WERI-Rb-1 (cell line): ENCODE measurements at regions not wholly inside any gene's neighbourhood (a gene's known extent, or its start where the extent isn't known, plus 50 kb on each side); places are given as distances from the start of the nearest gene placed in this dataset.

Experiments used
- DNase-seq: peaks from one replicate; pipeline ENCODE4 v3.0.0-alpha.2; 2020
- H3K27ac ChIP-seq: fragments of 250-450 bp; sonication (Bioruptor Pico); 2 replicates; pipeline ENCODE4 v1.5.1; 2020; ENCODE audit warnings: mild to moderate bottlenecking, moderate library complexity
- H3K27me3 ChIP-seq: fragments of 250-450 bp; sonication (Bioruptor Pico); 2 replicates; pipeline ENCODE4 v1.5.1; 2021; ENCODE audit warnings: mild to moderate bottlenecking, low read depth, moderate library complexity; ENCODE audit not compliant: insufficient read depth, severe bottlenecking
- H3K36me3 ChIP-seq: fragments of 250-450 bp; sonication (Bioruptor Pico); 2 replicates; pipeline ENCODE4 v1.5.1; 2020; ENCODE audit warnings: mild to moderate bottlenecking, moderate library complexity
- H3K4me3 ChIP-seq: 2 replicates; pipeline ENCODE4 v1.5.1; 2011; ENCODE audit warnings: low read depth, mild to moderate bottlenecking, control low read depth, low read length
- H3K9me3 ChIP-seq: fragments of 250-450 bp; sonication (Bioruptor Pico); 2 replicates; pipeline ENCODE4 v1.5.1; 2021; ENCODE audit warnings: mild to moderate bottlenecking, moderate library complexity; ENCODE audit not compliant: severe bottlenecking
- CTCF ChIP-seq: IDR thresholded peaks from 2 replicates; pipeline ENCODE4 v1.5.1; 2011; ENCODE audit warnings: low read depth, mild to moderate bottlenecking, control low read depth, inconsistent platforms, low read length

GRCh38 chr4:19508442-19508841 lies 743.3 kb upstream of the SLIT2 start:
- no peaks in the 10 kb centered on the region for H3K9me3 ChIP-seq
- H3K27ac ChIP-seq, result no peak overlapping the region
- TF ChIP-seq CTCF, result no peak
- H3K4me3 ChIP-seq, result no peak overlapping the region
- H3K27me3 ChIP-seq, result no peaks in the 10 kb centered on the region
- no peaks in the 10 kb centered on the region for H3K36me3 ChIP-seq
- no peak for DNase-seq

DNA sequence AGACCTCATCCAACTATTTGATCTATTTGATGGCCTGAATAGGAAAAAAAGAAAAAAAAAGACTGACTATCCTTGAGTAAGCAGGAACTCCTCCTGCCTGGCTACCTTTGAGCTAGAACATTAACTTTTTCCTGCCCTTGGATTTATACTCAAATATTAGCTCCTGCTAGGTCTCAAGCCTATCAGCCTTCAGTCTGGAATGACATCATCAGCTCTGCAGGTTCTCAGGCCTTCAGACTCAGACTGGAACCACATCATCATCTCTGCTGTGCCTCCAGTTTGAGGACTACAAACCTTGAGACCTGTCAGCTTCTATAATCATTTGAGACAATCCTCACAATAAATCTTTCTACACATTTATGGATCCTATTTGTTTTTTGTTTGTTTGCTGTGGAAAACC lies 754.0 kb upstream of the SLIT2 start:
- Histone ChIP-seq H3K27me3 (no peaks in the 10 kb centered on the region), H3K36me3 (no peaks in the 10 kb centered on the region), H3K27ac (no peak overlapping the region), H3K4me3 (no peak overlapping the region), H3K9me3 (no peaks in the 10 kb centered on the region)
- no peak for TF ChIP-seq CTCF
- no peak for DNase-seq

- TF ChIP-seq CTCF, result no peak
- no peak for DNase-seq
- H3K36me3 ChIP-seq, result no peaks in the 10 kb centered on the region
- no peak overlapping the region for H3K4me3 ChIP-seq
- H3K27me3 ChIP-seq, result no peaks in the 10 kb centered on the region
- no peaks in the 10 kb centered on the region for H3K9me3 ChIP-seq
- H3K27ac ChIP-seq, result no peak overlapping the region
These were observed 754.9 kb upstream of the SLIT2 start for GRCh38 chr4:19496756-19497155.

- no peak overlapping the region for H3K4me3 ChIP-seq
- TF ChIP-seq CTCF, result no peak
- H3K36me3 ChIP-seq, result no peaks in the 10 kb centered on the region
- no peak for DNase-seq
- no peaks in the 10 kb centered on the region for H3K27me3 ChIP-seq
- H3K27ac ChIP-seq, result no peak overlapping the region
- H3K9me3 ChIP-seq, result no peaks in the 10 kb centered on the region
These were observed 756.7 kb upstream of the SLIT2 start for GRCh38 chr4:19494961-19495360.

GRCh38 chr4:19492606-19493005 lies 759.1 kb upstream of the SLIT2 start:
- no peaks in the 10 kb centered on the region for H3K36me3 ChIP-seq
- no peak for TF ChIP-seq CTCF
- no peak overlapping the region for H3K27ac ChIP-seq
- H3K9me3 ChIP-seq, result no peaks in the 10 kb centered on the region
- DNase-seq, result no peak
- no peaks in the 10 kb centered on the region for H3K27me3 ChIP-seq
- no peak overlapping the region for H3K4me3 ChIP-seq

GRCh38 chr4:19486400-19486799 lies 765.3 kb upstream of the SLIT2 start:
- no peak overlapping the region for H3K4me3 ChIP-seq
- no peaks in the 10 kb centered on the region for H3K36me3 ChIP-seq
- no peaks in the 10 kb centered on the region for H3K9me3 ChIP-seq
- DNase-seq, result peak; percentile 17
- TF ChIP-seq CTCF, result peak; percentile 62
- no peak overlapping the region for H3K27ac ChIP-seq
- H3K27me3 ChIP-seq, result no peaks in the 10 kb centered on the region
